ENCODE measurements at regions not wholly inside any gene's neighbourhood (a gene's known extent, or its start where the extent isn't known, plus 50 kb on each side); places are given as distances from the start of the nearest gene placed in this dataset.

- H2AFZ ChIP-seq (ENCODE audit: low read depth, low read length, severe bottlenecking) = no peak overlapping the region
- no peaks in the 10 kb centered on the region for H3K27me3 ChIP-seq (ENCODE audit: low read length)
- TF ChIP-seq, protein P1, sequence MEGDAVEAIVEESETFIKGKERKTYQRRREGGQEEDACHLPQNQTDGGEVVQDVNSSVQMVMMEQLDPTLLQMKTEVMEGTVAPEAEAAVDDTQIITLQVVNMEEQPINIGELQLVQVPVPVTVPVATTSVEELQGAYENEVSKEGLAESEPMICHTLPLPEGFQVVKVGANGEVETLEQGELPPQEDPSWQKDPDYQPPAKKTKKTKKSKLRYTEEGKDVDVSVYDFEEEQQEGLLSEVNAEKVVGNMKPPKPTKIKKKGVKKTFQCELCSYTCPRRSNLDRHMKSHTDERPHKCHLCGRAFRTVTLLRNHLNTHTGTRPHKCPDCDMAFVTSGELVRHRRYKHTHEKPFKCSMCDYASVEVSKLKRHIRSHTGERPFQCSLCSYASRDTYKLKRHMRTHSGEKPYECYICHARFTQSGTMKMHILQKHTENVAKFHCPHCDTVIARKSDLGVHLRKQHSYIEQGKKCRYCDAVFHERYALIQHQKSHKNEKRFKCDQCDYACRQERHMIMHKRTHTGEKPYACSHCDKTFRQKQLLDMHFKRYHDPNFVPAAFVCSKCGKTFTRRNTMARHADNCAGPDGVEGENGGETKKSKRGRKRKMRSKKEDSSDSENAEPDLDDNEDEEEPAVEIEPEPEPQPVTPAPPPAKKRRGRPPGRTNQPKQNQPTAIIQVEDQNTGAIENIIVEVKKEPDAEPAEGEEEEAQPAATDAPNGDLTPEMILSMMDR (IDR thresholded peaks at IDR 0.05; ENCODE audit: insufficient read depth, low read length, poor library complexity, severe bottlenecking) = no peak
- no peak for TF ChIP-seq EZH2phosphoT487 (conservative IDR thresholded peaks at IDR 0.05; ENCODE audit: low read length)
- no peaks in the 10 kb centered on the region for H3K9me2 ChIP-seq (replicated peaks; ENCODE audit: insufficient read depth, low read length)
- H3K4me3 ChIP-seq (ENCODE audit: insufficient read depth, low read length, poor library complexity, severe bottlenecking) = no peak overlapping the region
- H3K36me3 ChIP-seq (ENCODE audit: low read length) = no peaks in the 10 kb centered on the region
- H3K4me2 ChIP-seq (ENCODE audit: low read depth, low read length, poor library complexity, severe bottlenecking) = no peak overlapping the region
- no peak overlapping the region for H3K9ac ChIP-seq (ENCODE audit: low read length)
- H3K79me2 ChIP-seq (ENCODE audit: insufficient read depth, low read length) = no peaks in the 10 kb centered on the region
- no peak overlapping the region for H3K27ac ChIP-seq (ENCODE audit: low read depth, low read length)
- H3F3A ChIP-seq (ENCODE audit: insufficient read depth) = no peaks in the 10 kb centered on the region
- no peaks in the 10 kb centered on the region for H3K9me3 ChIP-seq (ENCODE audit: insufficient read depth, low read length)
- H4K20me1 ChIP-seq (ENCODE audit: low read depth, low read length) = no peaks in the 10 kb centered on the region
Measured at GRCh38 chr2:173739006-173739405, 226.2 kb downstream of the SP3 start.

- TF ChIP-seq, protein P1 (IDR thresholded peaks at IDR 0.05; ENCODE audit: insufficient read depth, low read length, poor library complexity, severe bottlenecking) = no peak
- no peak for TF ChIP-seq EZH2phosphoT487 (conservative IDR thresholded peaks at IDR 0.05; ENCODE audit: low read length)
- Histone ChIP-seq H2AFZ (ENCODE audit: low read depth, low read length, severe bottlenecking) (no peak overlapping the region), H3K9me2 (replicated peaks; ENCODE audit: insufficient read depth, low read length) (no peaks in the 10 kb centered on the region), H3K27me3 (ENCODE audit: low read length) (no peaks in the 10 kb centered on the region), H4K20me1 (ENCODE audit: low read depth, low read length) (no peaks in the 10 kb centered on the region), H3F3A (ENCODE audit: insufficient read depth) (no peaks in the 10 kb centered on the region), H3K4me2 (ENCODE audit: low read depth, low read length, poor library complexity, severe bottlenecking) (no peak overlapping the region), H3K9ac (ENCODE audit: low read length) (no peak overlapping the region), H3K27ac (ENCODE audit: low read depth, low read length) (no peak overlapping the region), H3K4me3 (ENCODE audit: insufficient read depth, low read length, poor library complexity, severe bottlenecking) (no peak overlapping the region), H3K36me3 (ENCODE audit: low read length) (no peaks in the 10 kb centered on the region), H3K79me2 (ENCODE audit: insufficient read depth, low read length) (no peaks in the 10 kb centered on the region), H3K9me3 (ENCODE audit: insufficient read depth, low read length) (no peaks in the 10 kb centered on the region)
Measured at GRCh38 chr2:173740639-173741038, 224.5 kb downstream of the SP3 start.

DNA sequence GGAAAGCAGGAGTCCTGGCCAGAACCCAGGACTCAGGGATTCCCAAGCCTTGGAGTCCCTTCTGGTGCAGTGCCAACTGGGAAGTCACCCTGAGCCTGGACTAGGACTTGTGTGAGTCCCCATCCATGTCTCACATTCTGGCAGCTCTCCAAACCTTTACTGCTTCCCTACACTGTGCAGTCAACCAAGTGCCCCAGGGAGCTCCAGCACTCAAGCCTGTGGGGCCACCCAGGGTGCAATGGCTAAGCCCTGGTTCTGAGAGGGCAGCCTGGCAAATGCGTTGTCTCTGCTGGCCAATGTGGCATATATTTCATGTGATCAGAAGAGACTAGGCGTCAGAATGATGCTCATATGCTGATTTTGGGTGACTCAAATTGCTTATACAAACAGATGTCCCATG lies 223.4 kb downstream of the SP3 start:
- Histone ChIP-seq H3K27ac (ENCODE audit: low read depth, low read length) (no peak overlapping the region), H3F3A (ENCODE audit: insufficient read depth) (no peaks in the 10 kb centered on the region), H3K9me3 (ENCODE audit: insufficient read depth, low read length) (no peaks in the 10 kb centered on the region), H3K9me2 (replicated peaks; ENCODE audit: insufficient read depth, low read length) (no peaks in the 10 kb centered on the region), H3K36me3 (ENCODE audit: low read length) (no peaks in the 10 kb centered on the region), H3K27me3 (ENCODE audit: low read length) (no peaks in the 10 kb centered on the region), H3K79me2 (ENCODE audit: insufficient read depth, low read length) (no peaks in the 10 kb centered on the region), H3K4me3 (ENCODE audit: insufficient read depth, low read length, poor library complexity, severe bottlenecking) (no peak overlapping the region), H3K4me2 (ENCODE audit: low read depth, low read length, poor library complexity, severe bottlenecking) (no peak overlapping the region), H4K20me1 (ENCODE audit: low read depth, low read length) (no peaks in the 10 kb centered on the region), H3K9ac (ENCODE audit: low read length) (no peak overlapping the region), H2AFZ (ENCODE audit: low read depth, low read length, severe bottlenecking) (no peak overlapping the region)
- TF ChIP-seq EZH2phosphoT487 (conservative IDR thresholded peaks at IDR 0.05; ENCODE audit: low read length) = no peak
- TF ChIP-seq, protein P1 (IDR thresholded peaks at IDR 0.05; ENCODE audit: insufficient read depth, low read length, poor library complexity, severe bottlenecking) = no peak
